ENCODE measurements at regions not wholly inside any gene's neighbourhood (a gene's known extent, or its start where the extent isn't known, plus 50 kb on each side); places are given as distances from the start of the nearest gene placed in this dataset.

DNA sequence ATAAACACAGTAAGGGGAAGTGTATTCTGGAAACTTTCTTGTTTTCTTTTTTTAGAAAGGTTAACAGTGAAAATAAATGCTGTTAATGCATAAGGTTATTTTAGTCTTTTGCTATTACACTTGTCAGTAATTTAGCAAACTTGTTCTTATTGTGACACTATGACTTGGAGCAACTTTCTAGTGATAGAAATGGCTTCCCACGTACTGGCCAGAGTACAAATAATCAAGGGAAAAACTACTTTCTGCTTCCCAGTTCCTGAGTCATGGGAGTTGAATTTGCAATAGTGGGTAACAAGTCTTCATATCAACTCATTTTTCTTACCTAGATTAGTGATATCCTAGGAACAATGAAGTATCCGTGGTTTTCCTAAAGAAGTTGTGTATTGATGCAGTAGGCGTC is 1072.3 kb downstream of the FLRT2 start:
- H4K20me1 ChIP-seq (ENCODE audit: insufficient read depth, low read length): no peaks in the 10 kb centered on the region
- no peaks in the 10 kb centered on the region for H3K36me3 ChIP-seq (replicated peaks; ENCODE audit: insufficient read depth, low read length)
- no peaks in the 10 kb centered on the region for H3K9me2 ChIP-seq (replicated peaks; ENCODE audit: insufficient read depth, low read length)
- H3K9ac ChIP-seq (ENCODE audit: low read length): no peak overlapping the region
- no peak overlapping the region for H3K27ac ChIP-seq (ENCODE audit: low read length)
- H3K4me3 ChIP-seq (ENCODE audit: low read length): no peak overlapping the region
- H3F3A ChIP-seq (ENCODE audit: insufficient read depth, low read length): no peaks in the 10 kb centered on the region
- no peaks in the 10 kb centered on the region for H3K79me2 ChIP-seq (ENCODE audit: low read length)
- no peaks in the 10 kb centered on the region for H3K4me1 ChIP-seq (ENCODE audit: low read length)
- no peaks in the 10 kb centered on the region for H3K9me3 ChIP-seq (replicated peaks; ENCODE audit: insufficient read depth, low read length)
- no peak overlapping the region for H3K4me2 ChIP-seq (ENCODE audit: low read depth, low read length)
- no peak for DNase-seq
- H2AFZ ChIP-seq (ENCODE audit: low read length): no peak overlapping the region
- TF ChIP-seq EZH2phosphoT487 (IDR thresholded peaks at IDR 0.05; ENCODE audit: low read length) (no peak), EZH2 (optimal IDR thresholded peaks at IDR 0.05; ENCODE audit: low read depth, low read length) (no peak), CTCF (IDR thresholded peaks at IDR 0.05; ENCODE audit: low read length) (no peak)
- no peaks in the 10 kb centered on the region for H3K27me3 ChIP-seq (replicated peaks; ENCODE audit: insufficient read depth, low read length)

DNA sequence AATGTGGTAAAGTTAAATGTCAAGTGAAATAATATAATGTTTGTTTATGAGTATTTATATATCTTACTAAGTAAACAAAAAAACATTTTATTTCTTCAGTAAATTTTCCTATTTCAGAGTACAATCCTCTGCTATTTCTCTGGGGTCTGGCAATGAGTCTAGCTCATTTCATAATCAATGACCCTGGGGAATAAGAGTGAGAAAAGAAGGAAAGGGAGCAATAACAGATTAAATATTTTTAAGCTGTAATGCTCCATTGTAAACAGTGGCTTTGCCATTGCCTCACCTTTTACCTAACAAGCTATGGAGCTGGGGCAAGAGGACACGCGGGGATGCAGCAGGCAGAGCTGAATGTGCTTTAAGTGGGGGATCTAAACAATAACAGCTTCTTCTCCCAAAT is 1071.9 kb downstream of the FLRT2 start:
- Histone ChIP-seq H4K20me1 (ENCODE audit: insufficient read depth, low read length) (no peaks in the 10 kb centered on the region), H3K27me3 (replicated peaks; ENCODE audit: insufficient read depth, low read length) (no peaks in the 10 kb centered on the region), H3F3A (ENCODE audit: insufficient read depth, low read length) (no peaks in the 10 kb centered on the region), H3K36me3 (replicated peaks; ENCODE audit: insufficient read depth, low read length) (no peaks in the 10 kb centered on the region), H3K4me1 (ENCODE audit: low read length) (no peaks in the 10 kb centered on the region), H3K9me3 (replicated peaks; ENCODE audit: insufficient read depth, low read length) (no peaks in the 10 kb centered on the region), H3K79me2 (ENCODE audit: low read length) (no peaks in the 10 kb centered on the region), H3K9me2 (replicated peaks; ENCODE audit: insufficient read depth, low read length) (no peaks in the 10 kb centered on the region), H3K4me3 (ENCODE audit: low read length) (no peak overlapping the region), H3K4me2 (ENCODE audit: low read depth, low read length) (no peak overlapping the region), H2AFZ (ENCODE audit: low read length) (no peak overlapping the region), H3K9ac (ENCODE audit: low read length) (no peak overlapping the region), H3K27ac (ENCODE audit: low read length) (no peak overlapping the region)
- TF ChIP-seq EZH2phosphoT487 (IDR thresholded peaks at IDR 0.05; ENCODE audit: low read length): no peak
- no peak for TF ChIP-seq CTCF (IDR thresholded peaks at IDR 0.05; ENCODE audit: low read length)
- TF ChIP-seq EZH2 (optimal IDR thresholded peaks at IDR 0.05; ENCODE audit: low read depth, low read length): no peak
- no peak for DNase-seq

- Histone ChIP-seq H3F3A (ENCODE audit: insufficient read depth, low read length) (no peaks in the 10 kb centered on the region), H3K27ac (ENCODE audit: low read length) (no peak overlapping the region), H3K4me1 (ENCODE audit: low read length) (no peaks in the 10 kb centered on the region), H3K79me2 (ENCODE audit: low read length) (no peaks in the 10 kb centered on the region), H3K9ac (ENCODE audit: low read length) (no peak overlapping the region), H3K9me2 (replicated peaks; ENCODE audit: insufficient read depth, low read length) (no peaks in the 10 kb centered on the region), H3K4me2 (ENCODE audit: low read depth, low read length) (no peak overlapping the region), H4K20me1 (ENCODE audit: insufficient read depth, low read length) (no peaks in the 10 kb centered on the region), H3K9me3 (replicated peaks; ENCODE audit: insufficient read depth, low read length) (no peaks in the 10 kb centered on the region), H3K4me3 (ENCODE audit: low read length) (no peak overlapping the region), H3K27me3 (replicated peaks; ENCODE audit: insufficient read depth, low read length) (no peaks in the 10 kb centered on the region), H3K36me3 (replicated peaks; ENCODE audit: insufficient read depth, low read length) (no peaks in the 10 kb centered on the region), H2AFZ (ENCODE audit: low read length) (no peak overlapping the region)
- TF ChIP-seq EZH2phosphoT487 (IDR thresholded peaks at IDR 0.05; ENCODE audit: low read length) (no peak), CTCF (IDR thresholded peaks at IDR 0.05; ENCODE audit: low read length) (no peak), EZH2 (optimal IDR thresholded peaks at IDR 0.05; ENCODE audit: low read depth, low read length) (no peak)
- DNase-seq: no peak
These were observed 1067.3 kb downstream of the FLRT2 start for GRCh38 chr14:86597279-86597678.
